ENCODE measurements at regions not wholly inside any gene's neighbourhood (a gene's known extent, or its start where the extent isn't known, plus 50 kb on each side); places are given as distances from the start of the nearest gene placed in this dataset.

DNA sequence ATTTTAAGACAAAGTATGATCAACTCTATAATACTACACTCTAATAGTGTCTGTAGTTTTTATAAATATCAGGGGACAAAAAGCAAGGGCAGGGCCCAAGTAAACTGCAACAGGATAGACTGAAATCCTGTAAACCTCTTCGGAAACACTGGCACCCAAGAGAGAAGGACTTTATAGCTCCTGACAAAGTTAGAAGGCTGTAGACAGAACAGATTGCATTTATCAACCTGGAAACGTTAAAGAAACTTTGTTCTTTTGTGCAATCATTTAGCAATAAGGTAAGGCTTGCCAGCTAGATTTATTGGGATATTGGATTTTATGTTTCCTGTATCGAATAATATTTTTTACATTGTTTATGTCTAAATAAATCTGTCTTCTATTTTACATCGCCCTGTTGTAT is 91.8 kb upstream of the MAN2A1 start:
- TF ChIP-seq, protein P1, sequence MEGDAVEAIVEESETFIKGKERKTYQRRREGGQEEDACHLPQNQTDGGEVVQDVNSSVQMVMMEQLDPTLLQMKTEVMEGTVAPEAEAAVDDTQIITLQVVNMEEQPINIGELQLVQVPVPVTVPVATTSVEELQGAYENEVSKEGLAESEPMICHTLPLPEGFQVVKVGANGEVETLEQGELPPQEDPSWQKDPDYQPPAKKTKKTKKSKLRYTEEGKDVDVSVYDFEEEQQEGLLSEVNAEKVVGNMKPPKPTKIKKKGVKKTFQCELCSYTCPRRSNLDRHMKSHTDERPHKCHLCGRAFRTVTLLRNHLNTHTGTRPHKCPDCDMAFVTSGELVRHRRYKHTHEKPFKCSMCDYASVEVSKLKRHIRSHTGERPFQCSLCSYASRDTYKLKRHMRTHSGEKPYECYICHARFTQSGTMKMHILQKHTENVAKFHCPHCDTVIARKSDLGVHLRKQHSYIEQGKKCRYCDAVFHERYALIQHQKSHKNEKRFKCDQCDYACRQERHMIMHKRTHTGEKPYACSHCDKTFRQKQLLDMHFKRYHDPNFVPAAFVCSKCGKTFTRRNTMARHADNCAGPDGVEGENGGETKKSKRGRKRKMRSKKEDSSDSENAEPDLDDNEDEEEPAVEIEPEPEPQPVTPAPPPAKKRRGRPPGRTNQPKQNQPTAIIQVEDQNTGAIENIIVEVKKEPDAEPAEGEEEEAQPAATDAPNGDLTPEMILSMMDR (IDR thresholded peaks at IDR 0.05): no peak
- TF ChIP-seq POLR2AphosphoS5 (IDR thresholded peaks at IDR 0.05) (no peak), POLR2A (IDR thresholded peaks at IDR 0.05) (no peak), EP300 (IDR thresholded peaks at IDR 0.05) (no peak)

All from sigmoid colon (tissue), 4 donors.